ENCODE measurements at regions not wholly inside any gene's neighbourhood (a gene's known extent, or its start where the extent isn't known, plus 50 kb on each side); places are given as distances from the start of the nearest gene placed in this dataset.

DNA sequence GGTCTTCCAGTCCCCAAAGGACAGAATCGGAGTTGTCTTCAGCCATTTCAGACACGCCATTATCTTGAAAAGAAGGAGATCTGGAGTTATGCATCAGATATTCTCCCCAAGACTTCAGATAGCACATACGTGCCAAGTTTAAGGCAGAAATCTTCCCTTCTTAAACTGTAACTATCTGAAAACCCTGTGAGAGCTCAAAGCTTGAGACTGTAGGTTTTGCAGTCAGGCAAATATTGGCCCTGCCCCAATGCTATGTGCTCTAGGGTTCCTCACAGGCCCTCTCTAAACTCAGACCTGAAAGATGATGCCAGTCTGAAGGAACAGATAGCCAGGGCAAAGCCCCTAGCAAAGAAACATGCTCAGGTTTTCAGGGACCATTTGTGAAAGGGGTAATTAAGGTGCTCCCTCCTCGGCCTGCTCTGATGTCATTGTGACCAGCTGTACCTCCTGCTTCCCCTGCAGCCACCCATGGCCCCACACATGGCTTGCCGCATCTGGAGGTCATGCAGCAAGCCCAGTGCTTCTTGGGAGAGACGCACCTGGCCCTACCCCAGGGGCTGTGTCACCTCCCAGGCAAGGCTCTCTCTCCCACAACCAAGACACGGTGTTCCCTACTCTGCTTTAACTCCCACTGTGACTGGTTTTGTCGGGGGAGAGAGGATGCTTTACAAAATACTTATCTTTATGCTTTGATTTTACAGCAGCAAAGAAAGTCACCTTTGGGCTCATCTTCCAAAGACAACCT lies 53.4 kb upstream of the POMGNT2 start:
- TF ChIP-seq, protein P1, sequence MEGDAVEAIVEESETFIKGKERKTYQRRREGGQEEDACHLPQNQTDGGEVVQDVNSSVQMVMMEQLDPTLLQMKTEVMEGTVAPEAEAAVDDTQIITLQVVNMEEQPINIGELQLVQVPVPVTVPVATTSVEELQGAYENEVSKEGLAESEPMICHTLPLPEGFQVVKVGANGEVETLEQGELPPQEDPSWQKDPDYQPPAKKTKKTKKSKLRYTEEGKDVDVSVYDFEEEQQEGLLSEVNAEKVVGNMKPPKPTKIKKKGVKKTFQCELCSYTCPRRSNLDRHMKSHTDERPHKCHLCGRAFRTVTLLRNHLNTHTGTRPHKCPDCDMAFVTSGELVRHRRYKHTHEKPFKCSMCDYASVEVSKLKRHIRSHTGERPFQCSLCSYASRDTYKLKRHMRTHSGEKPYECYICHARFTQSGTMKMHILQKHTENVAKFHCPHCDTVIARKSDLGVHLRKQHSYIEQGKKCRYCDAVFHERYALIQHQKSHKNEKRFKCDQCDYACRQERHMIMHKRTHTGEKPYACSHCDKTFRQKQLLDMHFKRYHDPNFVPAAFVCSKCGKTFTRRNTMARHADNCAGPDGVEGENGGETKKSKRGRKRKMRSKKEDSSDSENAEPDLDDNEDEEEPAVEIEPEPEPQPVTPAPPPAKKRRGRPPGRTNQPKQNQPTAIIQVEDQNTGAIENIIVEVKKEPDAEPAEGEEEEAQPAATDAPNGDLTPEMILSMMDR (IDR thresholded peaks at IDR 0.05; ENCODE audit: low read depth, low read length): no peak
- TF ChIP-seq POLR2A (IDR thresholded peaks at IDR 0.05; ENCODE audit: extremely low read depth, insufficient read length) (no peak), MYC (IDR thresholded peaks at IDR 0.05; ENCODE audit: low read depth, low read length) (no peak)
